Panc1 (cell line): ENCODE measurements at regions not wholly inside any gene's neighbourhood (a gene's known extent, or its start where the extent isn't known, plus 50 kb on each side); places are given as distances from the start of the nearest gene placed in this dataset.

Source experiments
- POLR2AphosphoS5 ChIP-seq: IDR thresholded peaks from 2 replicates; pipeline ENCODE4 v1.6.1; 2012; ENCODE audit warnings: mild to moderate bottlenecking, low read depth, low read length, moderate library complexity
- REST ChIP-seq, 2 experiments: IDR thresholded peaks; 2 replicates each; pipeline ENCODE4 v1.6.1; 2011 to 2012; ENCODE audit warnings: low read depth in 2 of 2, control low read depth in 1 of 2, low read length in 1 of 2, mild to moderate bottlenecking in 1 of 2, moderate library complexity in 1 of 2; ENCODE audit not compliant: insufficient read depth in 1 of 2
- SIN3A ChIP-seq: IDR thresholded peaks from 2 replicates; pipeline ENCODE4 v1.6.1; 2012; ENCODE audit warnings: low read depth, mild to moderate bottlenecking, low read length, moderate library complexity, borderline replicate concordance; ENCODE audit not compliant: insufficient read depth
- TF ChIP-seq, protein P1 (sequence below): fragments of 450-650 bp; IDR thresholded peaks from 2 replicates; pipeline ENCODE4 v1.5.1; 2017; ENCODE audit warnings: mild to moderate bottlenecking

GRCh38 chr13:63840551-63841421 lies 2425.1 kb upstream of the PCDH20 start:
- TF ChIP-seq POLR2AphosphoS5, result no peak
- TF ChIP-seq, protein P1, sequence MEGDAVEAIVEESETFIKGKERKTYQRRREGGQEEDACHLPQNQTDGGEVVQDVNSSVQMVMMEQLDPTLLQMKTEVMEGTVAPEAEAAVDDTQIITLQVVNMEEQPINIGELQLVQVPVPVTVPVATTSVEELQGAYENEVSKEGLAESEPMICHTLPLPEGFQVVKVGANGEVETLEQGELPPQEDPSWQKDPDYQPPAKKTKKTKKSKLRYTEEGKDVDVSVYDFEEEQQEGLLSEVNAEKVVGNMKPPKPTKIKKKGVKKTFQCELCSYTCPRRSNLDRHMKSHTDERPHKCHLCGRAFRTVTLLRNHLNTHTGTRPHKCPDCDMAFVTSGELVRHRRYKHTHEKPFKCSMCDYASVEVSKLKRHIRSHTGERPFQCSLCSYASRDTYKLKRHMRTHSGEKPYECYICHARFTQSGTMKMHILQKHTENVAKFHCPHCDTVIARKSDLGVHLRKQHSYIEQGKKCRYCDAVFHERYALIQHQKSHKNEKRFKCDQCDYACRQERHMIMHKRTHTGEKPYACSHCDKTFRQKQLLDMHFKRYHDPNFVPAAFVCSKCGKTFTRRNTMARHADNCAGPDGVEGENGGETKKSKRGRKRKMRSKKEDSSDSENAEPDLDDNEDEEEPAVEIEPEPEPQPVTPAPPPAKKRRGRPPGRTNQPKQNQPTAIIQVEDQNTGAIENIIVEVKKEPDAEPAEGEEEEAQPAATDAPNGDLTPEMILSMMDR, result no peak
- no peak for TF ChIP-seq REST (IDR thresholded peaks at IDR 0.05; ENCODE audit: insufficient read depth in 1 of 2, low read depth in 2 of 2, low read length in 1 of 2)
- no peak for TF ChIP-seq SIN3A
